HPDE6-E6E7 (cell line): ENCODE measurements at regions not wholly inside any gene's neighbourhood (a gene's known extent, or its start where the extent isn't known, plus 50 kb on each side); places are given as distances from the start of the nearest gene placed in this dataset.

ENCODE experiments used
- DNase-seq: peaks from one replicate; pipeline ENCODE4 v3.0.0; 2011; ENCODE audit warnings: missing footprints; ENCODE audit errors: extremely low spot score

GRCh38 chr5:147037515-147038205 is 159.1 kb upstream of the PPP2R2B start:
- peak; percentile 43 for DNase-seq

GRCh38 chr5:147040856-147041255 is 162.3 kb upstream of the PPP2R2B start:
- DNase-seq, result no peak

- DNase-seq, result no peak
Measured at GRCh38 chr5:147044572-147045273, 166.2 kb upstream of the PPP2R2B start.

- no peak for DNase-seq
Measured at GRCh38 chr5:147045290-147045689, 166.7 kb upstream of the PPP2R2B start.

- DNase-seq, result no peak
Measured at GRCh38 chr5:147046281-147046680, 167.7 kb upstream of the PPP2R2B start.

- DNase-seq, result no peak
Measured at GRCh38 chr5:147046894-147047293, 168.3 kb upstream of the PPP2R2B start.

GRCh38 chr5:147049764-147050163 is 171.2 kb upstream of the PPP2R2B start:
- DNase-seq, result no peak

GRCh38 chr5:147050172-147050571 is 171.6 kb upstream of the PPP2R2B start:
- no peak for DNase-seq

- DNase-seq, result no peak
Measured at GRCh38 chr5:147051193-147051592, 172.6 kb upstream of the PPP2R2B start.

GRCh38 chr5:147052519-147052918 is 174.0 kb upstream of the PPP2R2B start:
- DNase-seq, result no peak

GRCh38 chr5:147055089-147055826 is 176.7 kb upstream of the PPP2R2B start:
- DNase-seq, result no peak

- no peak for DNase-seq
Measured at GRCh38 chr5:147055850-147056566, 177.5 kb upstream of the PPP2R2B start.

- no peak for DNase-seq
Measured at GRCh38 chr5:147057051-147057450, 177.8 kb upstream of the STK32A start.

- no peak for DNase-seq
Measured at GRCh38 chr5:147061431-147061830, 173.4 kb upstream of the STK32A start.

- DNase-seq, result no peak
Measured at GRCh38 chr5:147062427-147062826, 172.4 kb upstream of the STK32A start.

- no peak for DNase-seq
Measured at GRCh38 chr5:147063943-147064342, 170.9 kb upstream of the STK32A start.

GRCh38 chr5:147065071-147065470 is 169.8 kb upstream of the STK32A start:
- DNase-seq, result no peak

GRCh38 chr5:147068998-147069397 is 165.8 kb upstream of the STK32A start:
- no peak for DNase-seq

- no peak for DNase-seq
Measured at GRCh38 chr5:147072622-147073021, 162.2 kb upstream of the STK32A start.

- no peak for DNase-seq
Measured at GRCh38 chr5:147073098-147073497, 161.7 kb upstream of the STK32A start.

- DNase-seq, result no peak
Measured at GRCh38 chr5:147075187-147075586, 159.6 kb upstream of the STK32A start.

- no peak for DNase-seq
Measured at GRCh38 chr5:147080391-147080790, 154.4 kb upstream of the STK32A start.
